ENCODE measurements at regions not wholly inside any gene's neighbourhood (a gene's known extent, or its start where the extent isn't known, plus 50 kb on each side); places are given as distances from the start of the nearest gene placed in this dataset.

DNA sequence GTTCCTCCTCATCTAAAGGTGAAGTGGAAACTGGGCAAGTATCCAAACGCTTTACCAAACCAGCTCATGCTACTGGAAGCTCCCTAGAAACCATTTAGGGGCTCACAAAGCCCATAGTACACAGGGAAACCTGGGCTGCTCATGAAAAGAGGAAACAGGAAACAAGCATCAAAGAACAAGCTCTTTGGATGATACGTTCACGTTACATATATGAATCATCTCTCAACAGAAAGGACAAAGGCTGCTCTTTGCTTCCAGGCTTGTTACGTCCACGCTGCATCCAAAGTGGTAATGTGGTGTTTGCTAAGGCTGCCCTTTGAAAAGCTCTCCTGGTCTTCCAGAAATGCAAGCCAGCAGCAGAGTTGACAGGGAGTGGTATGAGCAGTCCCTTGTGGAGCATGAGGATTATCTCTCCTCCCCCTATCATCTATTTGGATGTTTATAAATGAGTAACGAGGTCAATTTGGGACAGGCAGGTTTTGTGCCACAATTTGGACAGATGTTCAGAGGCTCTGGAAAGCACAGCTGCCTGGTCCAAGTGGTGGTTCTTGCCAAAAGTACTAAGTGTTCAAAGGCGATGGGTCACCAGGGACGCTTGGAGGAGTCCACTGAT is 98.0 kb upstream of the RORA start:
- no peak for TF ChIP-seq CTCF (conservative IDR thresholded peaks at IDR 0.05)
- Histone ChIP-seq H4K5ac (ENCODE audit: insufficient read length, low read depth, low read length) (no peak overlapping the region), H3K4ac (ENCODE audit: low read depth, low read length) (no peak overlapping the region), H2BK120ac (ENCODE audit: low read depth, low read length, poor library complexity, severe bottlenecking) (no peak overlapping the region), H2AFZ (ENCODE audit: low read length) (no peak overlapping the region), H3K9me3 (ENCODE audit: control insufficient read depth, low read depth, low read length) (no peaks in the 10 kb centered on the region), H3K14ac (ENCODE audit: insufficient read depth, low read length) (no peak overlapping the region), H3K27ac (ENCODE audit: insufficient read length, low read depth, low read length) (no peak overlapping the region), H3K79me1 (ENCODE audit: insufficient read depth, low read depth, low read length, poor library complexity, severe bottlenecking) (no peaks in the 10 kb centered on the region), H2AK5ac (ENCODE audit: insufficient read length, low read length) (no peak overlapping the region), H2BK12ac (ENCODE audit: insufficient read length, low read depth, low read length) (no peak overlapping the region), H3K23me2 (ENCODE audit: insufficient read length, low read depth, low read length, poor library complexity, severe bottlenecking) (no peaks in the 10 kb centered on the region), H3K18ac (ENCODE audit: insufficient read length, low read depth, low read length) (no peak overlapping the region), H2BK20ac (ENCODE audit: low read depth, low read length, poor library complexity, severe bottlenecking) (no peak overlapping the region), H3K4me1 (ENCODE audit: insufficient read depth, low read length) (no peaks in the 10 kb centered on the region), H4K91ac (ENCODE audit: insufficient read length, low read depth, low read length) (no peak overlapping the region), H3K9ac (ENCODE audit: extremely low read depth, insufficient read length, low read length) (no peak overlapping the region), H3K56ac (ENCODE audit: insufficient read length, low read depth, low read length) (no peak overlapping the region), H3K79me2 (ENCODE audit: insufficient read depth, low read length) (no peaks in the 10 kb centered on the region), H3K4me2 (ENCODE audit: insufficient read depth, insufficient read length, low read length) (no peak overlapping the region), H3K23ac (ENCODE audit: insufficient read length, low read depth, low read length) (no peak overlapping the region), H2BK5ac (ENCODE audit: insufficient read length, low read length) (no peak overlapping the region), H3T11ph (ENCODE audit: low read length) (no peak overlapping the region), H4K8ac (replicated peaks; ENCODE audit: insufficient read length, low read depth, low read length) (no peak overlapping the region), H2BK15ac (ENCODE audit: low read depth, low read length) (no peak overlapping the region), H3K27me3 (ENCODE audit: insufficient read depth, low read length) (no peaks in the 10 kb centered on the region), H4K20me1 (ENCODE audit: control insufficient read depth, insufficient read depth, insufficient read length) (no peaks in the 10 kb centered on the region)
- Mint-ChIP-seq H3K9me3 (no peaks in the 10 kb centered on the region; a peak in 1 of 5 replicates), H3K27me3 (ENCODE audit: low read depth) (no peaks in the 10 kb centered on the region; the same call in 1 of the 2 replicates), H3K36me3 (ENCODE audit: insufficient read depth in 1 of 3, low read depth in 3 of 3) (no peaks in the 10 kb centered on the region; a peak in 1 of 7 replicates), H3K4me1 (no peaks in the 10 kb centered on the region), H3K4me3 (no peak overlapping the region), H3K27ac (no peak overlapping the region; a peak in 1 of 7 replicates)
- no CpG with 5 or more reads among the region's 8 CpGs for WGBS (ENCODE audit: extremely low coverage, insufficient read length, low lambda C conversion rate)
- no peak for DNase-seq
